ENCODE measurements at regions not wholly inside any gene's neighbourhood (a gene's known extent, or its start where the extent isn't known, plus 50 kb on each side); places are given as distances from the start of the nearest gene placed in this dataset.

GRCh38 chr1:239527051-239527693 lies 140.8 kb downstream of the CHRM3 start:
- TF ChIP-seq POLR2AphosphoS5 (IDR thresholded peaks at IDR 0.05; ENCODE audit: low read depth, low read length) (no peak), REST (IDR thresholded peaks at IDR 0.05; ENCODE audit: insufficient read depth in 1 of 2, low read depth in 2 of 2, low read length in 1 of 2) (no peak), SIN3A (IDR thresholded peaks at IDR 0.05; ENCODE audit: borderline replicate concordance, insufficient read depth, low read depth, low read length) (no peak)
- TF ChIP-seq, protein P1, sequence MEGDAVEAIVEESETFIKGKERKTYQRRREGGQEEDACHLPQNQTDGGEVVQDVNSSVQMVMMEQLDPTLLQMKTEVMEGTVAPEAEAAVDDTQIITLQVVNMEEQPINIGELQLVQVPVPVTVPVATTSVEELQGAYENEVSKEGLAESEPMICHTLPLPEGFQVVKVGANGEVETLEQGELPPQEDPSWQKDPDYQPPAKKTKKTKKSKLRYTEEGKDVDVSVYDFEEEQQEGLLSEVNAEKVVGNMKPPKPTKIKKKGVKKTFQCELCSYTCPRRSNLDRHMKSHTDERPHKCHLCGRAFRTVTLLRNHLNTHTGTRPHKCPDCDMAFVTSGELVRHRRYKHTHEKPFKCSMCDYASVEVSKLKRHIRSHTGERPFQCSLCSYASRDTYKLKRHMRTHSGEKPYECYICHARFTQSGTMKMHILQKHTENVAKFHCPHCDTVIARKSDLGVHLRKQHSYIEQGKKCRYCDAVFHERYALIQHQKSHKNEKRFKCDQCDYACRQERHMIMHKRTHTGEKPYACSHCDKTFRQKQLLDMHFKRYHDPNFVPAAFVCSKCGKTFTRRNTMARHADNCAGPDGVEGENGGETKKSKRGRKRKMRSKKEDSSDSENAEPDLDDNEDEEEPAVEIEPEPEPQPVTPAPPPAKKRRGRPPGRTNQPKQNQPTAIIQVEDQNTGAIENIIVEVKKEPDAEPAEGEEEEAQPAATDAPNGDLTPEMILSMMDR (IDR thresholded peaks at IDR 0.05): no peak
